Activated B cell treated with CpG ODN at 0.5 μM for 24 hours (primary cell): ENCODE measurements at regions not wholly inside any gene's neighbourhood (a gene's known extent, or its start where the extent isn't known, plus 50 kb on each side); places are given as distances from the start of the nearest gene placed in this dataset.

Experiments used
- ATAC-seq: fragments of 200-7000 bp; cut with Tn5 transposase; one replicate; pipeline ENCODE4 v1.10.0; 2021; ENCODE audit warnings: low read depth, mild to moderate bottlenecking, moderate library complexity
- CTCF ChIA-PET: fragments of 350-600 bp; sonication (Branson Sonifier 250); formaldehyde crosslinking; loops from one replicate; lab custom pipeline; 2021; ENCODE audit warnings: antibody characterized with exemption; lab: Charles Lee
- POLR2A ChIA-PET: fragments of 350-600 bp; sonication (Branson Sonifier 250); formaldehyde crosslinking; loops from one replicate; lab custom pipeline; 2021; ENCODE audit warnings: antibody characterized with exemption; lab: Charles Lee
- DNase-seq: peaks from one replicate; pipeline ENCODE4 v3.0.0; 2022
- H3K27ac Mint-ChIP-seq: one replicate; pipeline ENCODE4 v1.8.0; 2020; ENCODE audit warnings: mixed read lengths
- H3K27me3 Mint-ChIP-seq: one replicate; pipeline ENCODE4 v1.8.0; 2021; ENCODE audit warnings: mixed read lengths
- H3K36me3 Mint-ChIP-seq: one replicate; pipeline ENCODE4 v1.8.0; 2021; ENCODE audit warnings: low read depth, mixed read lengths
- H3K4me1 Mint-ChIP-seq: one replicate; pipeline ENCODE4 v1.8.0; 2021; ENCODE audit warnings: mixed read lengths
- H3K4me3 Mint-ChIP-seq: one replicate; pipeline ENCODE4 v1.8.0; 2020; ENCODE audit warnings: mild to moderate bottlenecking, mixed read lengths
- H3K9me3 Mint-ChIP-seq: one replicate; pipeline ENCODE4 v1.8.0; 2020; ENCODE audit warnings: mixed read lengths
- intact Hi-C: fragments of 100-400 bp; cut with micrococcal nuclease; formaldehyde crosslinking; loops from one replicate; pipeline ENCODE4 v1.15.1; 2024
- TF ChIP-seq, protein P1 (sequence below): fragments of 200-600 bp; IDR thresholded peaks from one replicate; pipeline ENCODE4 v1.8.0; 2022; ENCODE audit warnings: antibody characterized with exemption, mild to moderate bottlenecking

DNA sequence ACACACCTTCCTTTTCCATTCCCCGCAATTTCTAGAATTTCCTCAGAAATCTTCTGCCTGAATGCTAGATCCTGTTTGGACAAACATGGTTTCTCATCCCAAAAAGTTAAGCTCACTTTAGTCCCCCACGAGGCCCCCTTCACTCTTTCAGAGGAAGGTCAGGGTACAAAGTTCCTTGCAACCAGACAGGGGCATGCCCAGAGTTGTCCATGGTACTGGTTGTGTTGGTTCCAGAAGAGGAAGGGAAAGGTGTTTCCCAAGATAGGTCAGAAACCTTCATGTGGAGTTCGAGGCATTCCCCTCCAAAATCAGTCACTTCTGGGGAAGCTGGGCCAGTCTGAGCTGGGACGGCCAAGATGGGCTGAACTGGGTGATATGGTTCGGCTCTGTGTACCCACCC, 167.6 kb upstream of the MAFB start:
- Mint-ChIP-seq H3K27ac (no peak overlapping the region), H3K4me3 (no peak overlapping the region), H3K36me3 (no peaks in the 10 kb centered on the region), H3K27me3 (no peaks in the 10 kb centered on the region), H3K9me3 (no peaks in the 10 kb centered on the region), H3K4me1 (no peaks in the 10 kb centered on the region)
- DNase-seq (no peak), ATAC-seq (no peak)
- TF ChIP-seq, protein P1, sequence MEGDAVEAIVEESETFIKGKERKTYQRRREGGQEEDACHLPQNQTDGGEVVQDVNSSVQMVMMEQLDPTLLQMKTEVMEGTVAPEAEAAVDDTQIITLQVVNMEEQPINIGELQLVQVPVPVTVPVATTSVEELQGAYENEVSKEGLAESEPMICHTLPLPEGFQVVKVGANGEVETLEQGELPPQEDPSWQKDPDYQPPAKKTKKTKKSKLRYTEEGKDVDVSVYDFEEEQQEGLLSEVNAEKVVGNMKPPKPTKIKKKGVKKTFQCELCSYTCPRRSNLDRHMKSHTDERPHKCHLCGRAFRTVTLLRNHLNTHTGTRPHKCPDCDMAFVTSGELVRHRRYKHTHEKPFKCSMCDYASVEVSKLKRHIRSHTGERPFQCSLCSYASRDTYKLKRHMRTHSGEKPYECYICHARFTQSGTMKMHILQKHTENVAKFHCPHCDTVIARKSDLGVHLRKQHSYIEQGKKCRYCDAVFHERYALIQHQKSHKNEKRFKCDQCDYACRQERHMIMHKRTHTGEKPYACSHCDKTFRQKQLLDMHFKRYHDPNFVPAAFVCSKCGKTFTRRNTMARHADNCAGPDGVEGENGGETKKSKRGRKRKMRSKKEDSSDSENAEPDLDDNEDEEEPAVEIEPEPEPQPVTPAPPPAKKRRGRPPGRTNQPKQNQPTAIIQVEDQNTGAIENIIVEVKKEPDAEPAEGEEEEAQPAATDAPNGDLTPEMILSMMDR: no peak
- ChIA-PET CTCF (no interaction called here), POLR2A (no interaction called here)
- intact Hi-C loops: no loop called here

DNA sequence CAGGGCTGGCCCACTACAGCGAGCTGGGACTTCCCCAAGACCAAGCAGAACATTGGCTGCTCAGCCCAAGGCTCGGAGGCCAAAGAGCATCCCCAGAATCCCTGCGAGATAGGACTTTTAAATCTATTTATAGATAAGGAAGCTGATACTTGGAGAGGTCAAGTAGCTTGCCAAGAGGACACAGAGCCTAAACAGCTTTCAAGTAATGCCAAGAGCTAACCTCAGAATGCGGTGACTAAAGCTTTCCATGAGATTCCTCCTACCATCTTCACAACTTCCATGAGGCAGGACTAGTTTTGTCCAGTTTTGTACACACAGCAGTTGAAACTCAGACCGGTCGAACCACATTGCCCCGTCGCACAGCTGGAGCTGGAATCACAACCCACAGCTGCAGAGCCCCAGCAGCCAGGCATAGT, 168.1 kb upstream of the TOP1 start:
- POLR2A ChIA-PET: no interaction called here
- no peak for ATAC-seq
- CTCF ChIA-PET: no interaction called here

DNA sequence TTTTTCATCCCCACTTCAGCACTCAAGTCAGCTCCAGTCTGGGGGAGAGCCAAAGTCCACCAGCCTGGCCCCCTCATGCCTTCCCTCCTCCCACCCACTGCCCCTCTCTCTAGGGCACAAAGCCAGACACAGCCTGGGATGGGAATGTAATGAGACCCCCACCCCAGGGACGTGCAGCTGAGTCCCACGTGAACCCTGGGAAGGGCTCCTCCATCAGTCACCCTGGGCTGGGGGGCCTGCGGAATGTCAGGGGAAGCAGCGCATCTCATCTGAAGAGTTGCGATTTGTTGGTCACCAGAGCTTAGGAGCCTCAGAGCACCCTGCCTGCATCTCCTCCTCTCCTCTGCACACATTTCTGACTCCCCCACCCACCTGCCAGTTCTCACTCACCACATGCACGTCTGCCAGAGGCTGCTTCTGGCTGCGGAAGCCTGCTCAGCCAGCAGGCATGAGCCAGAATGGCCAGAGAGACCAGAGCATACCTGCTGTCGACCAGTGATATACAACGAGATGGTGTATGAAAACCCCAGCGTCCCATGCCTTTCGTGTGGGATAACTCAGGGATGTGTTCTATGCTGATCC, 167.1 kb upstream of the TOP1 start:
- TF ChIP-seq, protein P1: no peak

More for the DNA sequence above, 168.1 kb upstream of the TOP1 start:
- H3K4me1 Mint-ChIP-seq: no peaks in the 10 kb centered on the region
- no peak overlapping the region for H3K4me3 Mint-ChIP-seq
- TF ChIP-seq, protein P1: no peak
- intact Hi-C loops: no loop called here
- no peak overlapping the region for H3K27ac Mint-ChIP-seq
- H3K9me3 Mint-ChIP-seq: no peaks in the 10 kb centered on the region
- no peaks in the 10 kb centered on the region for H3K36me3 Mint-ChIP-seq
- H3K27me3 Mint-ChIP-seq: no peaks in the 10 kb centered on the region
- no peak for DNase-seq

DNA sequence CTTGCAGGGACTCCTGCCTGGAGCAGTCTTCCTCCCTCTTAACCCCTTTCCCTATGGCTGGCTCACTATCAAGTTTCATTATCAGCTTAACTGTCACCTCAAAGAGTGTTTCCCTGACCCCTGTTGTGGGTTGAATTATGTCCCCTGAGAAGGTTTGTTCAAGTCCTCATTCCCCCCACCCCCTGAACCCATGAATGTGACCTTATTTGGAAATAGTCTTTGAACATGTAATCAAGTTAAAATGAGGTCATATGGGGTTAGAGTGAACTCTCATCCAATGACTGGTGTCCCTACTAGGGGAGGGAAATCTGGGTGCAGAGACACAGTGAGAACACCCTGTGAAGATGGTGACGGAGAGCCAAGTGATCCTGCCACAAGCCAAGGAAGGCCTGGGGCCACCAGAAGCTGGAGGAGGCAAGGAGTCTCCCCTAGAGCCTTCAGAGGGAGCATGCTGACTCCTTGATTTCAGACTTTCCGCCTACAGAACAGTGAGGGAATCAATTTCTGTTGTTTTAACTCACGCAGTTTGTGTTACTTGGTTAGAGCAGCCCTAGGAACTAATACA, 165.2 kb upstream of the TOP1 start:
- Mint-ChIP-seq H3K36me3 (no peaks in the 10 kb centered on the region), H3K27ac (no peak overlapping the region), H3K4me1 (no peaks in the 10 kb centered on the region), H3K9me3 (no peaks in the 10 kb centered on the region), H3K4me3 (no peak overlapping the region), H3K27me3 (no peaks in the 10 kb centered on the region)
- ATAC-seq (no peak), DNase-seq (no peak)
- POLR2A ChIA-PET: no interaction called here
- TF ChIP-seq, protein P1: no peak
- intact Hi-C loops: no loop called here
- CTCF ChIA-PET: no interaction called here

More for the DNA sequence above, 167.1 kb upstream of the TOP1 start:
- DNase-seq (no peak), ATAC-seq (no peak)
- no peak overlapping the region for H3K27ac Mint-ChIP-seq
- intact Hi-C loops: no loop called here
- ChIA-PET CTCF (no interaction called here), POLR2A (no interaction called here)
- no peaks in the 10 kb centered on the region for H3K4me1 Mint-ChIP-seq
- H3K4me3 Mint-ChIP-seq: no peak overlapping the region
- no peaks in the 10 kb centered on the region for H3K27me3 Mint-ChIP-seq
- no peaks in the 10 kb centered on the region for H3K36me3 Mint-ChIP-seq
- no peaks in the 10 kb centered on the region for H3K9me3 Mint-ChIP-seq

DNA sequence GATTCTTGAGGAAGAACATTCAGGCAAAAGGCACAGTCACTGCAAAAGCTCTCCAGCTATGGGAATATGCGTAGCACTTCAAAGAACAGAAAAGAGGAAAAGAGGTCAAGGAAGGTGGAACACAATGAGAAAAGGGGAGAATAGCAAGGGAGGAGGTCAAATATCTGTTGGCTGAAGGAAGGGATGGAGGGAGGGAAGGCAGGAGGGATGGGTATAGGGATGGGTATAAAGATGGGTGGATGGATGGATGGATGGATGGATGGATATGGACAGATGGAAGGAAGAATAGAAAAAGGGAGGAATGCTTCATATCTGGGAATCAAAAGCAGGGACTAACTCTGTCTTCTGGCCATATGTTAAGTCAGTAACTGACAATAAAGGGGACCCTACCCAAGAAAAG, 164.2 kb upstream of the TOP1 start:
- H3K27me3 Mint-ChIP-seq: no peaks in the 10 kb centered on the region
- intact Hi-C loops: no loop called here
- H3K4me3 Mint-ChIP-seq: no peak overlapping the region
- H3K9me3 Mint-ChIP-seq: no peaks in the 10 kb centered on the region
- no peaks in the 10 kb centered on the region for H3K4me1 Mint-ChIP-seq
- ATAC-seq: no peak
- no peak overlapping the region for H3K27ac Mint-ChIP-seq
- CTCF ChIA-PET: no interaction called here
- TF ChIP-seq, protein P1: no peak
- H3K36me3 Mint-ChIP-seq: no peaks in the 10 kb centered on the region
- POLR2A ChIA-PET: no interaction called here
- no peak for DNase-seq
